Liver (tissue), 7 donors: ENCODE measurements at regions not wholly inside any gene's neighbourhood (a gene's known extent, or its start where the extent isn't known, plus 50 kb on each side); places are given as distances from the start of the nearest gene placed in this dataset.

Experiments
- DNase-seq: peaks from one replicate; pipeline ENCODE4 v3.0.0-alpha.2; 2017; ENCODE audit warnings: low spot score
- H3K27ac ChIP-seq, 2 donors: one replicate each; pipeline ENCODE4 v1.7.0; 2013; ENCODE audit warnings: inconsistent platforms in 2 of 2, low read length in 2 of 2, control low read depth in 1 of 2, low read depth in 1 of 2, mild to moderate bottlenecking in 1 of 2
- H3K27me3 ChIP-seq, 4 donors: one replicate each; pipeline versions ENCODE4 v1.6.1 to v1.7.0; 2013; ENCODE audit warnings: low read length in 3 of 4, inconsistent platforms in 1 of 4, mild to moderate bottlenecking in 1 of 4, moderate library complexity in 1 of 4; ENCODE audit not compliant: control insufficient read depth in 4 of 4, insufficient read depth in 4 of 4
- H3K36me3 ChIP-seq, 4 donors: one replicate each; pipeline versions ENCODE4 v1.6.1 to v1.7.0; 2013; ENCODE audit warnings: low read length in 3 of 4, mild to moderate bottlenecking in 3 of 4, low read depth in 1 of 4, moderate library complexity in 1 of 4; ENCODE audit not compliant: control insufficient read depth in 4 of 4, insufficient read depth in 3 of 4
- H3K4me1 ChIP-seq, 4 donors: one replicate each; pipeline versions ENCODE4 v1.6.1 to v1.7.0; 2013; ENCODE audit warnings: low read length in 3 of 4, mild to moderate bottlenecking in 3 of 4, moderate library complexity in 1 of 4; ENCODE audit not compliant: control insufficient read depth in 4 of 4, insufficient read depth in 4 of 4
- H3K4me3 ChIP-seq, 3 donors: one replicate each; pipeline versions ENCODE4 v1.6.1 to v1.7.0; 2013; ENCODE audit warnings: low read length in 3 of 3, control low read depth in 1 of 3, low read depth in 1 of 3, mild to moderate bottlenecking in 1 of 3
- H3K9ac ChIP-seq, 2 donors: one replicate each; pipeline ENCODE4 v1.7.0; 2013; ENCODE audit warnings: low read length in 2 of 2, mild to moderate bottlenecking in 2 of 2, moderate library complexity in 2 of 2, control low read depth in 1 of 2, low read depth in 1 of 2
- H3K9me3 ChIP-seq, 4 donors: one replicate each; pipeline versions ENCODE4 v1.6.1 to v1.7.0; 2013; ENCODE audit warnings: low read length in 3 of 4; ENCODE audit not compliant: control insufficient read depth in 4 of 4
- EGR1 ChIP-seq, 2 donors: IDR thresholded peaks; 2 replicates each; pipeline ENCODE4 v1.6.1; 2016 to 2018; ENCODE audit warnings: antibody characterized with exemption in 2 of 2, low read depth in 2 of 2
- FOXA1 ChIP-seq: IDR thresholded peaks from 2 replicates; pipeline ENCODE4 v1.6.1; 2016; ENCODE audit warnings: antibody characterized with exemption
- FOXA2 ChIP-seq: IDR thresholded peaks from 2 replicates; pipeline ENCODE4 v1.6.1; 2016; ENCODE audit warnings: antibody characterized with exemption
- GABPA ChIP-seq, 2 donors: IDR thresholded peaks in 1 of 2; conservative IDR thresholded peaks in 1 of 2; 2 replicates each; pipeline ENCODE4 v1.6.1; 2016; ENCODE audit warnings: antibody characterized with exemption in 2 of 2, mild to moderate bottlenecking in 1 of 2, moderate library complexity in 1 of 2
- HNF4A ChIP-seq, 2 donors: conservative IDR thresholded peaks; 2 replicates each; pipeline ENCODE4 v1.6.1; 2016; ENCODE audit warnings: antibody characterized with exemption in 2 of 2, mild to moderate bottlenecking in 2 of 2
- HNF4G ChIP-seq: IDR thresholded peaks from 2 replicates; pipeline ENCODE4 v1.6.1; 2016; ENCODE audit warnings: antibody characterized with exemption
- JUND ChIP-seq, 2 donors: IDR thresholded peaks; 2 replicates each; pipeline ENCODE4 v1.6.1; 2016; ENCODE audit warnings: antibody characterized with exemption in 2 of 2
- RXRA ChIP-seq, 2 donors: IDR thresholded peaks; 2 replicates each; pipeline ENCODE4 v1.6.1; 2017 to 2018; ENCODE audit warnings: antibody characterized with exemption in 2 of 2, mild to moderate bottlenecking in 1 of 2
- SP1 ChIP-seq: IDR thresholded peaks from 2 replicates; pipeline ENCODE4 v1.6.1; 2018; ENCODE audit warnings: antibody characterized with exemption, mild to moderate bottlenecking
- WGBS: extraction: QIAGEN DNeasy Blood & Tissue Kit; methylation state at CpG from one replicate; pipeline ENCODE4 v1.1.7; 2013; 5-methylcytosine and 5-hydroxymethylcytosine counted together
- TF ChIP-seq, protein P1 (sequence below): IDR thresholded peaks from 2 replicates; pipeline ENCODE4 v1.6.1; 2016; ENCODE audit warnings: antibody characterized with exemption, mild to moderate bottlenecking
- TF ChIP-seq, protein P2 (sequence below): IDR thresholded peaks from 2 replicates; pipeline ENCODE4 v1.6.1; 2016; ENCODE audit warnings: antibody characterized with exemption
- TF ChIP-seq, protein P3 (sequence below): IDR thresholded peaks from 2 replicates; pipeline ENCODE4 v1.6.1; 2016; ENCODE audit warnings: antibody characterized with exemption
- donor health status: healthy.
- donor health status: healthy.
- donor health status: healthy.
- donor health status: healthy.

DNA sequence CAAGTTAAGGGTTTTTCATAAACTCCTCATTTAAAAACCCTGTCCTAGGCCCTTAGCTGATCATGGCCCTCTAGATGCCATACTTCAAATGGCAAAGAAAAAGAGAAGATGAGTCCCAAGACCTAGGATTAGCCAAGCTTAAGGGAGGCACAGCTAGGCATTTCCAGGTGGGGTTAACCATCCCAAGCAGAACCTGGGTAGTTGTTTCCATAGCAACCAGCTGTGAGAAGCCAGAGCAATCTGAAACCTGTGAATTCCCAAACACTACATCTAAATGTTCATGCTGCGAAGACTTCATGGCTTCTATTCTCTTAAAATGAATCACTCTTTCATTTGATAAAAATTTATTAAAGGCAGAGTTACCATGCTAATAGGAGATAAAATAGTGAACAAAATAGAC, 372.9 kb downstream of the C12orf50 start (continued):
- TF ChIP-seq, protein P1, sequence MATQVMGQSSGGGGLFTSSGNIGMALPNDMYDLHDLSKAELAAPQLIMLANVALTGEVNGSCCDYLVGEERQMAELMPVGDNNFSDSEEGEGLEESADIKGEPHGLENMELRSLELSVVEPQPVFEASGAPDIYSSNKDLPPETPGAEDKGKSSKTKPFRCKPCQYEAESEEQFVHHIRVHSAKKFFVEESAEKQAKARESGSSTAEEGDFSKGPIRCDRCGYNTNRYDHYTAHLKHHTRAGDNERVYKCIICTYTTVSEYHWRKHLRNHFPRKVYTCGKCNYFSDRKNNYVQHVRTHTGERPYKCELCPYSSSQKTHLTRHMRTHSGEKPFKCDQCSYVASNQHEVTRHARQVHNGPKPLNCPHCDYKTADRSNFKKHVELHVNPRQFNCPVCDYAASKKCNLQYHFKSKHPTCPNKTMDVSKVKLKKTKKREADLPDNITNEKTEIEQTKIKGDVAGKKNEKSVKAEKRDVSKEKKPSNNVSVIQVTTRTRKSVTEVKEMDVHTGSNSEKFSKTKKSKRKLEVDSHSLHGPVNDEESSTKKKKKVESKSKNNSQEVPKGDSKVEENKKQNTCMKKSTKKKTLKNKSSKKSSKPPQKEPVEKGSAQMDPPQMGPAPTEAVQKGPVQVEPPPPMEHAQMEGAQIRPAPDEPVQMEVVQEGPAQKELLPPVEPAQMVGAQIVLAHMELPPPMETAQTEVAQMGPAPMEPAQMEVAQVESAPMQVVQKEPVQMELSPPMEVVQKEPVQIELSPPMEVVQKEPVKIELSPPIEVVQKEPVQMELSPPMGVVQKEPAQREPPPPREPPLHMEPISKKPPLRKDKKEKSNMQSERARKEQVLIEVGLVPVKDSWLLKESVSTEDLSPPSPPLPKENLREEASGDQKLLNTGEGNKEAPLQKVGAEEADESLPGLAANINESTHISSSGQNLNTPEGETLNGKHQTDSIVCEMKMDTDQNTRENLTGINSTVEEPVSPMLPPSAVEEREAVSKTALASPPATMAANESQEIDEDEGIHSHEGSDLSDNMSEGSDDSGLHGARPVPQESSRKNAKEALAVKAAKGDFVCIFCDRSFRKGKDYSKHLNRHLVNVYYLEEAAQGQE = no peak

DNA sequence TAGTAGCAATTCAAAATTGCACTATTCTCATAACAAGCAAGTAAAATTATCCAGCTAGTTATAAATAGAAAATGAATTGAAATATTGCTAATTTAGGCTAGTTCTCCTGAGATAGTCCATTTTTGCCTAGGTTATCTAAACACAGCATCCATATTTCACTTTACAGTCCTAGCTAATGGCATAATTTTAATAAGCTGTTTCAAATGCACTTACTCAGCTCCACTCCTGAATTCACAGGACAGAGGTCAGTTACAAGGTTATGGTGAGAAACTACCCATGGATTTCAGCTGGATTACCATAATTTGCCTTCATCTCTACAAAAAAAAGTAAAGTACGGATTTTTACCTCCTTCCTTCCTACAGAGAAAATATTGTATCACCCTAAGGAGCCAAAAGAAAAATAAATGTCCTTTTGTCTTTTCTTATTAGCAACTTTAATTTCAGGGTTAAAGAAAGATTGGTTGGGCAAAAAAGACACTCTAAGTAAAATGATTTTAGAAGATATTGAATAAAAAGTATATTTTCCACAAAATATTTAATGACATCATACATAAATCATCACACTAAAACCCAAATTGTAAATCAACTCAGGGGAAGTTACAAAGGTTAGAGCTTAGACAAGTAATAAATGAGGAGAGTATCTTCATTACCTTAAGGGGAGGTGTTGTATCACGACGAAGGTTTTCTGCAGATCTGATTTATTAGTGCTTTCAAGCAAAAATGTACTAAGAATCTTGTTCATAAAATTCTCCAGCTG, 377.4 kb downstream of the C12orf50 start:
- no peak overlapping the region for H3K27ac ChIP-seq
- no peaks in the 10 kb centered on the region for H3K27me3 ChIP-seq
- H3K4me3 ChIP-seq = no peak overlapping the region
- no peaks in the 10 kb centered on the region for H3K4me1 ChIP-seq
- no peaks in the 10 kb centered on the region for H3K36me3 ChIP-seq
- no peaks in the 10 kb centered on the region for H3K9me3 ChIP-seq
- TF ChIP-seq FOXA1 (no peak), SP1 (no peak), GABPA (IDR thresholded peaks at IDR 0.05 in 1 of 2, conservative IDR thresholded peaks at IDR 0.05 in 1 of 2) (no peak), FOXA2 (no peak), JUND (IDR thresholded peaks at IDR 0.05) (no peak), RXRA (IDR thresholded peaks at IDR 0.05) (no peak), EGR1 (IDR thresholded peaks at IDR 0.05; ENCODE audit: low read depth in 2 of 2) (no peak), HNF4A (conservative IDR thresholded peaks at IDR 0.05) (no peak), HNF4G (no peak)
- TF ChIP-seq, protein P1 = no peak
- TF ChIP-seq, protein P2, sequence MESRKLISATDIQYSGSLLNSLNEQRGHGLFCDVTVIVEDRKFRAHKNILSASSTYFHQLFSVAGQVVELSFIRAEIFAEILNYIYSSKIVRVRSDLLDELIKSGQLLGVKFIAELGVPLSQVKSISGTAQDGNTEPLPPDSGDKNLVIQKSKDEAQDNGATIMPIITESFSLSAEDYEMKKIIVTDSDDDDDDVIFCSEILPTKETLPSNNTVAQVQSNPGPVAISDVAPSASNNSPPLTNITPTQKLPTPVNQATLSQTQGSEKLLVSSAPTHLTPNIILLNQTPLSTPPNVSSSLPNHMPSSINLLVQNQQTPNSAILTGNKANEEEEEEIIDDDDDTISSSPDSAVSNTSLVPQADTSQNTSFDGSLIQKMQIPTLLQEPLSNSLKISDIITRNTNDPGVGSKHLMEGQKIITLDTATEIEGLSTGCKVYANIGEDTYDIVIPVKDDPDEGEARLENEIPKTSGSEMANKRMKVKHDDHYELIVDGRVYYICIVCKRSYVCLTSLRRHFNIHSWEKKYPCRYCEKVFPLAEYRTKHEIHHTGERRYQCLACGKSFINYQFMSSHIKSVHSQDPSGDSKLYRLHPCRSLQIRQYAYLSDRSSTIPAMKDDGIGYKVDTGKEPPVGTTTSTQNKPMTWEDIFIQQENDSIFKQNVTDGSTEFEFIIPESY = no peak
- TF ChIP-seq, protein P3, sequence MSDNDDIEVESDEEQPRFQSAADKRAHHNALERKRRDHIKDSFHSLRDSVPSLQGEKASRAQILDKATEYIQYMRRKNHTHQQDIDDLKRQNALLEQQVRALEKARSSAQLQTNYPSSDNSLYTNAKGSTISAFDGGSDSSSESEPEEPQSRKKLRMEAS = no peak
- DNase-seq = no peak
- H3K9ac ChIP-seq = no peak overlapping the region
- WGBS = 78% methylated on average over 3 of the region's 3 CpGs
